ENCODE measurements at regions not wholly inside any gene's neighbourhood (a gene's known extent, or its start where the extent isn't known, plus 50 kb on each side); places are given as distances from the start of the nearest gene placed in this dataset.

DNA sequence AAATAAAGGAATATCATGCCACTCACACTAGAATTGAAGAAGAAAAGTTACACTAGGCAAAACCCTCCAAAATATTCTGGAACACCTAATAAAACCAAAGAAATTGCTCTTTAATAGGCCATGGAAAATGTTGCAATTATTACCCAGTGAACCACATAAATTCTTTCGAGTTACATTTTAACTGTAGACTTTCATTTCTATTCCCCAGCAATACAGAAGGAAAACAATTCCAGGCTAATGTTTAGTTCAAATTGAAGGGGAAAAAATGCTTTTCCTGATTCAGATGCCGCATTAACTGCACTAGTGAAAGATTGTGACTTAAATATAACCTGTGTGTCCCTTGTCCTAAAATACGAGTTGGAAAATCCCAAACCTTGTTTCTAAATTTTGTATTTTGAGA lies 439.3 kb upstream of the ADAMTS16 start:
- TF ChIP-seq, protein P1, sequence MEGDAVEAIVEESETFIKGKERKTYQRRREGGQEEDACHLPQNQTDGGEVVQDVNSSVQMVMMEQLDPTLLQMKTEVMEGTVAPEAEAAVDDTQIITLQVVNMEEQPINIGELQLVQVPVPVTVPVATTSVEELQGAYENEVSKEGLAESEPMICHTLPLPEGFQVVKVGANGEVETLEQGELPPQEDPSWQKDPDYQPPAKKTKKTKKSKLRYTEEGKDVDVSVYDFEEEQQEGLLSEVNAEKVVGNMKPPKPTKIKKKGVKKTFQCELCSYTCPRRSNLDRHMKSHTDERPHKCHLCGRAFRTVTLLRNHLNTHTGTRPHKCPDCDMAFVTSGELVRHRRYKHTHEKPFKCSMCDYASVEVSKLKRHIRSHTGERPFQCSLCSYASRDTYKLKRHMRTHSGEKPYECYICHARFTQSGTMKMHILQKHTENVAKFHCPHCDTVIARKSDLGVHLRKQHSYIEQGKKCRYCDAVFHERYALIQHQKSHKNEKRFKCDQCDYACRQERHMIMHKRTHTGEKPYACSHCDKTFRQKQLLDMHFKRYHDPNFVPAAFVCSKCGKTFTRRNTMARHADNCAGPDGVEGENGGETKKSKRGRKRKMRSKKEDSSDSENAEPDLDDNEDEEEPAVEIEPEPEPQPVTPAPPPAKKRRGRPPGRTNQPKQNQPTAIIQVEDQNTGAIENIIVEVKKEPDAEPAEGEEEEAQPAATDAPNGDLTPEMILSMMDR (IDR thresholded peaks at IDR 0.05), result no peak
- TF ChIP-seq ZFX (IDR thresholded peaks at IDR 0.05; ENCODE audit: borderline replicate concordance), result no peak

Measured in 22Rv1 (cell line).